ENCODE measurements at regions not wholly inside any gene's neighbourhood (a gene's known extent, or its start where the extent isn't known, plus 50 kb on each side); places are given as distances from the start of the nearest gene placed in this dataset.

DNA sequence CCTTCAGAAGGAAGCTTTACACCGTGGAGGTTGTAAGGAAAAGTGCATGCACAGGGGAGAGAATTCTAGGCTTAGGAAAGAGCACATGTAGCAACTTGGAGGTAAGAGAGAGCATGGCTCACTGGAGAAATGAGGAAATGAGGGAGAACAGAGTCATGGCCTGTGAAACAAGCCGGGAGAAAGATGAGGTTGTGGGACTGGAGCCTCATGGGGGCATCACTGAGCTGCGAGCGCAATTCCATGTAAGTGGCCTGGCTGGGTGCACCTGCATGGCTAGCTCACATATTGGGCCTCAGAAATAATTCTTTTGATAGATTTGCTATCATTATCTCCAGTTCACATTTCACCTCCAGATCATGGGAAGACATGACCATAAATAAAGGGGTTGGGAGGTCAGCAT is 785.5 kb upstream of the RAB6C start:
- H3K4me1 ChIP-seq (ENCODE audit: control insufficient read depth, extremely low read depth, insufficient read depth, low read length), result peaks cover 27% of the 10 kb centered on the region
- no peak overlapping the region for H3K27ac ChIP-seq (ENCODE audit: control insufficient read depth, insufficient read depth, low read length)
- H3K4me2 ChIP-seq (ENCODE audit: control insufficient read depth, extremely low read depth, insufficient read depth, low read depth, low read length), result no peak overlapping the region
- H3K4me3 ChIP-seq (ENCODE audit: control insufficient read depth in 2 of 3, extremely low read depth in 1 of 3, insufficient read depth in 2 of 3, low read depth in 1 of 3, low read length in 3 of 3), result no peak overlapping the region
- H4K20me1 ChIP-seq (ENCODE audit: control insufficient read depth, extremely low read depth, insufficient read depth, low read length), result no peaks in the 10 kb centered on the region
- FAIRE-seq, result no peak
- H3K79me2 ChIP-seq (ENCODE audit: control insufficient read depth, insufficient read depth, low read length), result no peaks in the 10 kb centered on the region
- dilution Hi-C loops (cut with MboI; ENCODE audit: extremely low pct_ligation_motif_present, low sequenced_read_pairs), result no loop called here
- no peaks in the 10 kb centered on the region for H3K9me3 ChIP-seq (ENCODE audit: control insufficient read depth, low read depth, low read length)
- no peaks in the 10 kb centered on the region for H3K27me3 ChIP-seq (ENCODE audit: control insufficient read depth, extremely low read depth, insufficient read depth, low read length)
- no peaks in the 10 kb centered on the region for H3K9me1 ChIP-seq (ENCODE audit: control insufficient read depth, extremely low read depth, insufficient read depth, low read length)
- H3K9ac ChIP-seq (ENCODE audit: control insufficient read depth, extremely low read depth, insufficient read depth, low read length), result no peak overlapping the region
- H2AFZ ChIP-seq (ENCODE audit: control insufficient read depth, low read length), result no peak overlapping the region
- H3K36me3 ChIP-seq (ENCODE audit: control insufficient read depth in 2 of 2, extremely low read depth in 1 of 2, insufficient read depth in 2 of 2, low read length in 2 of 2), result no peaks in the 10 kb centered on the region
- TF ChIP-seq EZH2 (IDR thresholded peaks at IDR 0.05; ENCODE audit: low read length), result no peak
- TF ChIP-seq, protein P1, sequence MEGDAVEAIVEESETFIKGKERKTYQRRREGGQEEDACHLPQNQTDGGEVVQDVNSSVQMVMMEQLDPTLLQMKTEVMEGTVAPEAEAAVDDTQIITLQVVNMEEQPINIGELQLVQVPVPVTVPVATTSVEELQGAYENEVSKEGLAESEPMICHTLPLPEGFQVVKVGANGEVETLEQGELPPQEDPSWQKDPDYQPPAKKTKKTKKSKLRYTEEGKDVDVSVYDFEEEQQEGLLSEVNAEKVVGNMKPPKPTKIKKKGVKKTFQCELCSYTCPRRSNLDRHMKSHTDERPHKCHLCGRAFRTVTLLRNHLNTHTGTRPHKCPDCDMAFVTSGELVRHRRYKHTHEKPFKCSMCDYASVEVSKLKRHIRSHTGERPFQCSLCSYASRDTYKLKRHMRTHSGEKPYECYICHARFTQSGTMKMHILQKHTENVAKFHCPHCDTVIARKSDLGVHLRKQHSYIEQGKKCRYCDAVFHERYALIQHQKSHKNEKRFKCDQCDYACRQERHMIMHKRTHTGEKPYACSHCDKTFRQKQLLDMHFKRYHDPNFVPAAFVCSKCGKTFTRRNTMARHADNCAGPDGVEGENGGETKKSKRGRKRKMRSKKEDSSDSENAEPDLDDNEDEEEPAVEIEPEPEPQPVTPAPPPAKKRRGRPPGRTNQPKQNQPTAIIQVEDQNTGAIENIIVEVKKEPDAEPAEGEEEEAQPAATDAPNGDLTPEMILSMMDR (optimal IDR thresholded peaks at IDR 0.05 in 1 of 3, IDR thresholded peaks at IDR 0.05 in 1 of 3, conservative IDR thresholded peaks at IDR 0.05 in 1 of 3; ENCODE audit: extremely low read depth in 1 of 3, insufficient read depth in 2 of 3, low read length in 3 of 3), result peak in 2 of 3 experiments; percentile 13 to 39
- DNase-seq (ENCODE audit: low read depth, low spot score), result no peak

DNA sequence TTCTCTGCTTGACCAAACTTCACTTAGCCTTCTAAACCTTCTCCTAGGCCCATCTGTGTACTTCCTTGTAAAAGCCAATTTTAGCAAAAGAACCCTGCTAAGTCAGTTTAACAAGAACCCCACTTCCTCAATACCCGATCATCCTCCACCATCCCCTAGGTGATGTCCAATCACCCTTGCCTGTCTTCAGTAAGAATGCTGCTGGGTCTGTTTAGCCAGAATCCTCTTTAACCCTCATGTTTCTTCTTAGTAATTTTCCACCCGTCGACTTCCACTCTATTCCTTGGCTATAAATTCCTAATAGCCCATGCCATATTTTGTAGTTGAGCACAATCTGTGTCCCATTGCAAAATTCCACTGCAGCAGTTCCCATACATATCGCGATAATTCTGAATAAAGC is 780.0 kb upstream of the RAB6C start:
- Histone ChIP-seq H3K4me2 (ENCODE audit: control insufficient read depth, extremely low read depth, insufficient read depth, low read depth, low read length) (no peak overlapping the region), H3K9ac (ENCODE audit: control insufficient read depth, extremely low read depth, insufficient read depth, low read length) (no peak overlapping the region), H3K36me3 (ENCODE audit: control insufficient read depth in 2 of 2, extremely low read depth in 1 of 2, insufficient read depth in 2 of 2, low read length in 2 of 2) (no peaks in the 10 kb centered on the region), H3K4me3 (ENCODE audit: control insufficient read depth in 2 of 3, extremely low read depth in 1 of 3, insufficient read depth in 2 of 3, low read depth in 1 of 3, low read length in 3 of 3) (no peak overlapping the region), H3K27ac (ENCODE audit: control insufficient read depth, insufficient read depth, low read length) (no peak overlapping the region), H3K4me1 (ENCODE audit: control insufficient read depth, extremely low read depth, insufficient read depth, low read length) (no peaks in the 10 kb centered on the region), H3K27me3 (ENCODE audit: control insufficient read depth, extremely low read depth, insufficient read depth, low read length) (no peaks in the 10 kb centered on the region), H3K9me1 (ENCODE audit: control insufficient read depth, extremely low read depth, insufficient read depth, low read length) (no peaks in the 10 kb centered on the region), H2AFZ (ENCODE audit: control insufficient read depth, low read length) (no peak overlapping the region), H3K79me2 (ENCODE audit: control insufficient read depth, insufficient read depth, low read length) (no peaks in the 10 kb centered on the region), H3K9me3 (ENCODE audit: control insufficient read depth, low read depth, low read length) (no peaks in the 10 kb centered on the region), H4K20me1 (ENCODE audit: control insufficient read depth, extremely low read depth, insufficient read depth, low read length) (no peaks in the 10 kb centered on the region)
- TF ChIP-seq EZH2 (IDR thresholded peaks at IDR 0.05; ENCODE audit: low read length), result no peak
- TF ChIP-seq, protein P1 (optimal IDR thresholded peaks at IDR 0.05 in 1 of 3, IDR thresholded peaks at IDR 0.05 in 1 of 3, conservative IDR thresholded peaks at IDR 0.05 in 1 of 3; ENCODE audit: extremely low read depth in 1 of 3, insufficient read depth in 2 of 3, low read length in 3 of 3), result no peak
- no peak for FAIRE-seq
- dilution Hi-C loops (cut with MboI; ENCODE audit: extremely low pct_ligation_motif_present, low sequenced_read_pairs), result no loop called here
- no peak for DNase-seq (ENCODE audit: low read depth, low spot score)
